GM23248 (cell line): ENCODE measurements at regions not wholly inside any gene's neighbourhood (a gene's known extent, or its start where the extent isn't known, plus 50 kb on each side); places are given as distances from the start of the nearest gene placed in this dataset.

Experiments
- EZH2 ChIP-seq: fragments of 200-600 bp; sonication (generic); IDR thresholded peaks from 2 replicates; pipeline ENCODE4 v1.6.1; 2018; ENCODE audit warnings: antibody characterized with exemption, mild to moderate bottlenecking; ENCODE audit not compliant: insufficient read depth, poor library complexity, severe bottlenecking
- EZH2phosphoT487 ChIP-seq: fragments of 200-600 bp; sonication (generic); IDR thresholded peaks from 2 replicates; pipeline ENCODE4 v1.6.1; 2018; ENCODE audit warnings: antibody characterized with exemption, moderate library complexity, mild to moderate bottlenecking, low read depth; ENCODE audit not compliant: insufficient read depth

DNA sequence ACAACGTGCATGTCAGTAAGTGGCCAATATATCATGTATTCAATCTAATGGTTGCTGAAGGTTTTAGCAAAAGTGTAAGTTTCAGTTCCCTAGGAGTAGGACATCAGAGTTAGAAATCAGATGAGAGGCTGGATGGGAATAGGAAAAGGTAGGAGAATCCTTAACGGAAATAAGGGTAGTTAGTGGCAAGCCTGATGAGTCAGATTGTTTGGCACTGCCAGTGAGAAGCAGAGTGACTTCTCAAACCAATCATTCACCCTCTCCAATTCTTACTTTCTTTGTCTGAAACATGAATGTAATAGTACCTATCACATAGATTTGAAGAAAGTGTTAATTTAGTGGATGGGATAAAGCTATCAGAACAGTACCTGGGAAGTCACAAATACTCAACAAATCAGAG is 894.0 kb downstream of the NTRK3 start:
- TF ChIP-seq EZH2 (no peak), EZH2phosphoT487 (no peak)
